ENCODE measurements at regions not wholly inside any gene's neighbourhood (a gene's known extent, or its start where the extent isn't known, plus 50 kb on each side); places are given as distances from the start of the nearest gene placed in this dataset.

DNA sequence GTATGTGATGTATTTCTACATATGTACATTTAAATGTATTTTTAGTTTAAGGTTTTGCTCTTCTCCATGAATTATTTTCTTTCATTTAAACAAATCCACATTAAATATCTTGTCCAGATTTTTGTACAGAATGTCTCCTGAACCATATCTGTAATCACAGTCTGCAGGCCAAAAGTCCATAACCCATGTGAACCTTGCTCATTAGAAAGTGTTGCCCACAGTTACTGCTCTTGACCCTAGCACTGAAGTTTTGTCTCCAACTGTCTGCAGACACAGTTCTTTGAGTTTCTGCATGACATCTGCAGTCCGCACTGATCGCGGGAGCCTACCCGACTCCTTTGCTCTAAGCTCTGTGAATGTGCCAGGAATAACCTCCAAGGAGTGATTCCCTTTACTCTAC is 626.2 kb upstream of the SLC10A2 start:
- peaks cover 1 to 51% (median 13%) of the 10 kb centered on the region in 6 donors for H3K9me3 Mint-ChIP-seq
- no peak overlapping the region for H3K4me3 Mint-ChIP-seq
- no peak for DNase-seq
- no peaks in the 10 kb centered on the region for H3K4me1 Mint-ChIP-seq
- H3K36me3 Mint-ChIP-seq, result peaks cover 0 to 3% (median 0%) of the 10 kb centered on the region in 3 donors
- no peak overlapping the region for H3K27ac Mint-ChIP-seq
- peaks cover 0 to 2% (median 0%) of the 10 kb centered on the region in 3 donors for H3K27me3 Mint-ChIP-seq (ENCODE audit: low read depth in 3 of 3)

GRCh38 chr13:103676329-103676728 is 610.1 kb upstream of the SLC10A2 start:
- Mint-ChIP-seq H3K27me3 (ENCODE audit: low read depth in 3 of 3) (no peaks in the 10 kb centered on the region), H3K27ac (no peak overlapping the region), H3K4me1 (no peaks in the 10 kb centered on the region), H3K4me3 (no peak overlapping the region), H3K9me3 (peaks cover 5 to 30% (median 9%) of the 10 kb centered on the region in 6 donors), H3K36me3 (peaks cover 0 to 9% (median 0%) of the 10 kb centered on the region in 3 donors)
- DNase-seq, result no peak

DNA sequence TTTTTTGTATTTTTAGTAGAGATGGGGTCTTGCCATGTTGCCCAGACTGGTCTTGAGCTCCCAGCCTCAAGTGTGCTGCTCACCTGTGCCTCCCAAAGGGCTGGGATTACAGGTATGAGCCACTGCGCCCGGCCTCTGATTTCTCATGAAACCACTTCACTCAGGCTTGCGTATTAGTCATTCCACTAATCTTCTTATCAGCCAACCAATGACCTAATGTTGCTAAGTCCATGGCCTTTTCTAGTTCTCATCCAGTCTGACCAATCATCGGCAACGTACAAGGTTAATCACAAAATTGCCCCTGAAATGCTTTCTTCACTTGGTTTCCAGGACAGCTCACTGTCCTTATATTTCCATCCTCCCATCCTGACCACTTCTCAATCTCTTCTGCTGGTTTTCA is 605.3 kb upstream of the SLC10A2 start:
- H3K4me1 Mint-ChIP-seq, result no peaks in the 10 kb centered on the region
- peaks cover 3 to 36% (median 18%) of the 10 kb centered on the region in 6 donors for H3K9me3 Mint-ChIP-seq
- no peak overlapping the region for H3K4me3 Mint-ChIP-seq
- no peak for DNase-seq
- H3K27me3 Mint-ChIP-seq (ENCODE audit: low read depth in 3 of 3), result no peaks in the 10 kb centered on the region
- peaks cover 0 to 12% (median 0%) of the 10 kb centered on the region in 3 donors for H3K36me3 Mint-ChIP-seq
- H3K27ac Mint-ChIP-seq, result no peak overlapping the region

- Mint-ChIP-seq H3K36me3 (peaks cover 0 to 3% (median 0%) of the 10 kb centered on the region in 3 donors), H3K27ac (no peak overlapping the region), H3K4me3 (no peak overlapping the region), H3K4me1 (no peaks in the 10 kb centered on the region), H3K9me3 (peaks cover 5 to 60% (median 11%) of the 10 kb centered on the region in 6 donors), H3K27me3 (ENCODE audit: low read depth in 3 of 3) (peaks cover 0 to 1% (median 0%) of the 10 kb centered on the region in 3 donors)
- no peak for DNase-seq
Observed at GRCh38 chr13:103663996-103664395, 597.8 kb upstream of the SLC10A2 start.

DNA sequence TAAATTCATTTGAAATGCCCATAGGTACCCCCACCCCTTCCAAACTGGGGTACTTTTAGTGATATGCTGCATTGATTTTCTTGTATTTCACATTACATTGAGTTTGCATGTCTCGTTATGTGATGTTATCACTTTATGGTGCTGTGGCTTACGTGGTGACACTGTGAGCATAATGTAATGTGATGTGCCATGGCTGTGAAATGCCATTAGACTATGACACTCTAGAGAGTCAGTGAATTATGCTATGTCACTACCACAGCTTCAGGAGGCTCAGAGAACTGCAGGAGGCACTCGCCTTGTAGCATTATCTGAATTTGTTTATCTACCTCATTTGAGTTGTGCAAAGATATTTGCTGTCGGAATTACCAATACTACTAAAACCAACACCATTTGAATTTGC is 590.1 kb upstream of the SLC10A2 start:
- H3K27me3 Mint-ChIP-seq (ENCODE audit: low read depth in 3 of 3), result peaks cover 0 to 1% (median 0%) of the 10 kb centered on the region in 3 donors
- no peak overlapping the region for H3K27ac Mint-ChIP-seq
- no peak for DNase-seq
- no peak overlapping the region for H3K4me3 Mint-ChIP-seq
- no peaks in the 10 kb centered on the region for H3K36me3 Mint-ChIP-seq
- peaks cover 0 to 41% (median 9%) of the 10 kb centered on the region in 6 donors for H3K9me3 Mint-ChIP-seq
- H3K4me1 Mint-ChIP-seq, result no peaks in the 10 kb centered on the region

DNA sequence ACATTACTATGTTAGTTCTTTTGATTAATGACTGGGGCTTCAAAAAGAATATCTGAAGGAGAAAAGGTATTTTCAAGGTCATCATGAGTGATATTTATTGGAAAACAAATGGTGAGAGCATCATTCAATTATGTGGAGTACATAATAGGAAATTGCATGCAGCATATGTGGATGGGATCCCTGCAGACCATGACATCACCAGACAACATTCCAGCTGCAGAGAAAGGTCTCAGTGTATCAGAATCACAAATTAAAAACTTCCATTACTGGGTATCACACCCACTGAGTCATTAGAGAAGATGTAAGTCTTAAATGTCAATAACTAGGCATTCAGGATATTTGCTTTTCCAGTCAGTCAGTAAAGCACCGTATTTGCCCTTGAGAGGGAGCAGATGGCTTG is 574.4 kb upstream of the SLC10A2 start:
- peaks cover 0 to 3% (median 1%) of the 10 kb centered on the region in 3 donors for H3K27me3 Mint-ChIP-seq (ENCODE audit: low read depth in 3 of 3)
- H3K4me1 Mint-ChIP-seq, result no peaks in the 10 kb centered on the region
- no peaks in the 10 kb centered on the region for H3K36me3 Mint-ChIP-seq
- no peak overlapping the region for H3K27ac Mint-ChIP-seq
- peaks cover 3 to 27% (median 7%) of the 10 kb centered on the region in 6 donors for H3K9me3 Mint-ChIP-seq
- no peak overlapping the region for H3K4me3 Mint-ChIP-seq
- DNase-seq, result no peak

GRCh38 chr13:103639326-103639725 is 573.1 kb upstream of the SLC10A2 start:
- H3K4me3 Mint-ChIP-seq, result no peak overlapping the region
- no peaks in the 10 kb centered on the region for H3K4me1 Mint-ChIP-seq
- peaks cover 0 to 3% (median 1%) of the 10 kb centered on the region in 3 donors for H3K27me3 Mint-ChIP-seq (ENCODE audit: low read depth in 3 of 3)
- peaks cover 3 to 27% (median 7%) of the 10 kb centered on the region in 6 donors for H3K9me3 Mint-ChIP-seq
- H3K27ac Mint-ChIP-seq, result no peak overlapping the region
- no peak for DNase-seq
- no peaks in the 10 kb centered on the region for H3K36me3 Mint-ChIP-seq

- Mint-ChIP-seq H3K27ac (no peak overlapping the region), H3K4me3 (no peak overlapping the region), H3K36me3 (no peaks in the 10 kb centered on the region), H3K27me3 (ENCODE audit: low read depth in 3 of 3) (peaks cover 0 to 3% (median 1%) of the 10 kb centered on the region in 3 donors), H3K4me1 (no peaks in the 10 kb centered on the region), H3K9me3 (peaks cover 3 to 33% (median 11%) of the 10 kb centered on the region in 6 donors)
- no peak for DNase-seq
Observed at GRCh38 chr13:103638706-103639105, 572.5 kb upstream of the SLC10A2 start.

DNA sequence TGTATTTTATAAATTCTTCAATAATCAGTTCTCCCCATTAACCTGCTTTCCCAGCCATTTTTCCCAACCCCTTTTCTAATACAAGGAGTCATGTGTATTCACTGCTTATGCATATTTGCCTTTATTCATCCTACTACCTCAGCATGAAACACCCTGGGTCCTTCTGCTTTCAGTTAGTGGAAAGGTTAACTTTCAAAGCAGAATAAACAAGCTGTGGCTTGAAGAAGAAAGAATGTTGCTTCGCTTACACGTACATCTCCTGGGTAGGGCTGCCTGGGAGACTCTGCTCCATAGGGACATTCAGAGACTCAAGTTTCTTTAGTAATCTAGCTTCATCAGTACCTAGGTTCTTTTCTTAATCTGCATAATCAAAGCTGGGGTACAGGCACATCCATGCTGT is 567.8 kb upstream of the SLC10A2 start:
- no peak overlapping the region for H3K27ac Mint-ChIP-seq
- H3K36me3 Mint-ChIP-seq, result no peaks in the 10 kb centered on the region
- H3K4me3 Mint-ChIP-seq, result no peak overlapping the region
- DNase-seq, result no peak
- H3K4me1 Mint-ChIP-seq, result no peaks in the 10 kb centered on the region
- H3K9me3 Mint-ChIP-seq, result peaks cover 7 to 35% (median 23%) of the 10 kb centered on the region in 6 donors
- peaks cover 0 to 2% (median 1%) of the 10 kb centered on the region in 3 donors for H3K27me3 Mint-ChIP-seq (ENCODE audit: low read depth in 3 of 3)

DNA sequence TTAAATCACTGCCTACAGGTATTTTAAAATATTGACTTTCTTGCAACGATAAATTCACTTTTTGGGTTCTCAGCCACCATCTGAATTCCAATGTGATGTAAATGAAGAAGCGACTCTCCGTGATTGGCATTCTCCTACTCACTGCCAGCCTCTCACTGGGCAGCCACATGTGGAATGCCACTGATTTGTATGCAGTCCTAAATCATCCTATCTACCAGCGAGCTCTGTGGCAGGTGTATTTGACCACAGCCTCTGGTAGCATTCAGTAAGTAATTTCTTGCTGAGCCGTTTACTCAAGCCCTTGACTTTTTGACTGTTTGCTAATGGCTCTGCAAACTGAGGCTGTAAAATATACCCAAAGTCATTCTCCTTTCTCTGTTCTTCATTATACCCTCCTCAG is 559.0 kb upstream of the SLC10A2 start:
- no peaks in the 10 kb centered on the region for H3K36me3 Mint-ChIP-seq
- no peak overlapping the region for H3K27ac Mint-ChIP-seq
- H3K27me3 Mint-ChIP-seq (ENCODE audit: low read depth in 3 of 3), result peaks cover 0 to 2% (median 0%) of the 10 kb centered on the region in 3 donors
- H3K4me1 Mint-ChIP-seq, result no peaks in the 10 kb centered on the region
- DNase-seq, result no peak
- H3K9me3 Mint-ChIP-seq, result peaks cover 0 to 17% (median 8%) of the 10 kb centered on the region in 6 donors
- H3K4me3 Mint-ChIP-seq, result no peak overlapping the region

DNA sequence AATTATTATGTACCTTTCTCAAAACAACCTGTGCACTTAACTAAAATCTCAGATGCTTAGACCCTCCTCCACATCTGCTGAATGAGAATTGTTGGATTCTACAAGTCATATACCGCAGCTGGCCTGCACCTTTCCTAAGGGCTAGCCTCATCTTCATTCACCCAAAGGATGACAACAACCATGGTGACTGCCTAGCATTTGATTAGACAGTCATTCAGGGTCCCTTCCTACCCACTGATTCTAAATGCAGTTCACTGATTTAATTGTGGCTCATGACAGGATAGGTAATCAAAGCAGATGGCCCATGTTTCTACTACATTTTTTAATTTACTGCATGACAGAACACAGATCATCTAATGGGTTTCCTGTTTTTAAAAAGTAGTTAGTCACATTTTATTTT is 551.9 kb upstream of the SLC10A2 start:
- no peak for DNase-seq
- Mint-ChIP-seq H3K27ac (no peak overlapping the region), H3K9me3 (peaks cover 9 to 25% (median 15%) of the 10 kb centered on the region in 6 donors), H3K4me3 (no peak overlapping the region), H3K4me1 (no peaks in the 10 kb centered on the region), H3K27me3 (ENCODE audit: low read depth in 3 of 3) (no peaks in the 10 kb centered on the region), H3K36me3 (no peaks in the 10 kb centered on the region)

- H3K9me3 Mint-ChIP-seq, result peaks cover 11 to 21% (median 16%) of the 10 kb centered on the region in 6 donors
- no peaks in the 10 kb centered on the region for H3K36me3 Mint-ChIP-seq
Observed at GRCh38 chr13:103615771-103616170, 549.6 kb upstream of the SLC10A2 start.

GRCh38 chr13:103614761-103615160 is 548.5 kb upstream of the SLC10A2 start:
- Mint-ChIP-seq H3K27me3 (ENCODE audit: low read depth in 3 of 3) (peaks cover 0 to 2% (median 0%) of the 10 kb centered on the region in 3 donors), H3K36me3 (no peaks in the 10 kb centered on the region), H3K4me3 (no peak overlapping the region), H3K27ac (no peak overlapping the region), H3K9me3 (peaks cover 11 to 25% (median 16%) of the 10 kb centered on the region in 6 donors), H3K4me1 (no peaks in the 10 kb centered on the region)
- DNase-seq, result no peak

More at GRCh38 chr13:103615771-103616170, 549.6 kb upstream of the SLC10A2 start:
- no peaks in the 10 kb centered on the region for H3K4me1 Mint-ChIP-seq
- DNase-seq, result no peak
- H3K27ac Mint-ChIP-seq, result no peak overlapping the region
- H3K4me3 Mint-ChIP-seq, result no peak overlapping the region
- no peaks in the 10 kb centered on the region for H3K27me3 Mint-ChIP-seq (ENCODE audit: low read depth in 3 of 3)

GRCh38 chr13:103607995-103608394 is 541.8 kb upstream of the SLC10A2 start:
- Mint-ChIP-seq H3K27ac (no peak overlapping the region), H3K36me3 (no peaks in the 10 kb centered on the region), H3K4me1 (no peaks in the 10 kb centered on the region), H3K4me3 (no peak overlapping the region), H3K27me3 (ENCODE audit: low read depth in 3 of 3) (peaks cover 0 to 2% (median 2%) of the 10 kb centered on the region in 3 donors), H3K9me3 (peaks cover 3 to 42% (median 12%) of the 10 kb centered on the region in 6 donors)
- DNase-seq, result no peak
